HepG2 (cell line): ENCODE measurements at regions not wholly inside any gene's neighbourhood (a gene's known extent, or its start where the extent isn't known, plus 50 kb on each side); places are given as distances from the start of the nearest gene placed in this dataset.

Experiments used
- ATAC-seq: fragments of 200-7000 bp; cut with Tn5 transposase; 3 replicates; pipeline ENCODE4 v1.9.1; 2020; ENCODE audit warnings: mild to moderate bottlenecking, moderate library complexity
- BruUV-seq: library from RNA; stranded (reverse); fragments of 400-500 nt; replicated peaks from 2 replicates; lab custom pipeline; 2021; lab: Mats Ljungman, UMichigan
- CTCF ChIA-PET: fragments of 300-600 bp; formaldehyde crosslinking; extraction: SDS; loops from one replicate; lab custom pipeline; 2021; ENCODE audit warnings: low total read pairs, inconsistent platforms, low intra/inter-chr PET ratio; lab: Yijun Ruan, JAX
- POLR2A ChIA-PET: fragments of 350-600 bp; sonication (Branson Sonifier 250); formaldehyde crosslinking; loops from one replicate; lab custom pipeline; 2020; ENCODE audit warnings: antibody characterized with exemption, inconsistent platforms; lab: Yijun Ruan, JAX
- DNase-seq: peaks from one replicate; pipeline ENCODE4 v3.0.0-alpha.2; 2015; ENCODE audit warnings: low spot score
- FAIRE-seq: peaks from 3 replicates; lab custom pipeline; 2011; peaks lifted over from hg19 to GRCh38; lab: Jason Lieb, UNC
- H2AFZ ChIP-seq: one replicate; pipeline ENCODE4 v1.6.1; 2011; ENCODE audit warnings: low read length, inconsistent platforms
- H3K27ac ChIP-seq: fragments of 300-600 bp; 3 replicates; pipeline ENCODE4 v1.8.0; 2011; ENCODE audit warnings: mixed run types, mild to moderate bottlenecking, mixed read lengths, low read length, inconsistent platforms; ENCODE audit not compliant: insufficient read depth; ENCODE audit errors: extremely low read length
- H3K27me3 ChIP-seq, 2 experiments: fragments of 200-600 bp in 1 of 2; 2 replicates in 1 of 2; 3 replicates in 1 of 2; pipeline versions ENCODE4 v1.6.0 to v1.8.0; 2011; ENCODE audit warnings: low read length in 2 of 2, mild to moderate bottlenecking in 2 of 2, moderate library complexity in 2 of 2, inconsistent platforms in 1 of 2; ENCODE audit not compliant: insufficient read depth in 2 of 2, control insufficient read depth in 1 of 2
- H3K36me3 ChIP-seq, 2 experiments: fragments of 200-600 bp in 1 of 2; replicated peaks in 1 of 2; 2 replicates in 1 of 2; 3 replicates in 1 of 2; pipeline versions ENCODE4 v1.5.1 to v1.8.0; 2011; ENCODE audit warnings: low read length in 2 of 2, inconsistent platforms in 1 of 2; ENCODE audit not compliant: insufficient read depth in 2 of 2, control insufficient read depth in 1 of 2
- H3K4me1 ChIP-seq: 2 replicates; pipeline ENCODE4 v1.5.1; 2012; ENCODE audit warnings: low read length, inconsistent platforms; ENCODE audit not compliant: insufficient read depth
- H3K4me2 ChIP-seq: 2 replicates; pipeline ENCODE4 v1.6.0; 2011; ENCODE audit warnings: low read depth, low read length, inconsistent platforms
- H3K4me3 ChIP-seq, 3 experiments: fragments of 200-600 bp in 1 of 3; sonication (generic), shearing (Covaris generic) in 1 of 3; replicated peaks in 1 of 3; 2 replicates each; pipeline ENCODE4 v1.5.1; 2011 to 2016; ENCODE audit warnings: low read length in 3 of 3, inconsistent platforms in 2 of 3, low read depth in 2 of 3, mild to moderate bottlenecking in 2 of 3, control low read depth in 1 of 3, mixed read lengths in 1 of 3; ENCODE audit not compliant: insufficient read depth in 1 of 3
- H3K79me2 ChIP-seq: one replicate; pipeline ENCODE4 v1.6.1; 2011; ENCODE audit warnings: low read length, inconsistent platforms; ENCODE audit not compliant: insufficient read depth
- H3K9ac ChIP-seq: 2 replicates; pipeline ENCODE4 v1.6.0; 2011; ENCODE audit warnings: mild to moderate bottlenecking, low read depth, low read length, inconsistent platforms; ENCODE audit not compliant: insufficient read depth
- H3K9me3 ChIP-seq: 2 replicates; pipeline ENCODE4 v1.5.1; 2012; ENCODE audit warnings: mild to moderate bottlenecking, low read length
- H4K20me1 ChIP-seq: 2 replicates; pipeline ENCODE4 v1.6.0; 2011; ENCODE audit warnings: inconsistent platforms, mild to moderate bottlenecking, low read length, moderate library complexity; ENCODE audit not compliant: insufficient read depth
- ARNT ChIP-seq: fragments of 450-650 bp; IDR thresholded peaks from 2 replicates; pipeline ENCODE4 v1.6.1; 2017
- FOXO1 ChIP-seq: sonication (generic); formaldehyde crosslinking; IDR thresholded peaks from 2 replicates; pipeline ENCODE4 v1.4.0; 2020; ENCODE audit warnings: missing genetic modification reagents
- HMGXB3 ChIP-seq: sonication (generic); formaldehyde crosslinking; IDR thresholded peaks from 2 replicates; pipeline ENCODE4 v1.4.0; 2020; ENCODE audit warnings: missing genetic modification reagents, borderline replicate concordance
- HNF4G ChIP-seq, 2 experiments: sonication (generic) in 1 of 2; formaldehyde crosslinking in 1 of 2; IDR thresholded peaks; 2 replicates each; pipeline versions ENCODE4 v1.4.0 to v1.6.1; 2011 to 2020; ENCODE audit warnings: borderline replicate concordance in 2 of 2, low read depth in 2 of 2, mild to moderate bottlenecking in 2 of 2, low read length in 1 of 2, missing genetic modification reagents in 1 of 2, moderate library complexity in 1 of 2
- KAT8 ChIP-seq: IDR thresholded peaks from 2 replicates; pipeline ENCODE4 v1.6.1; 2016; ENCODE audit warnings: missing genetic modification reagents, missing compliant biosample characterization
- KDM5A ChIP-seq: fragments of 200-600 bp; sonication (generic); IDR thresholded peaks from 2 replicates; pipeline ENCODE4 v1.7.0; 2018; ENCODE audit warnings: antibody characterized with exemption, mild to moderate bottlenecking, low read length, borderline replicate concordance
- SMC3 ChIP-seq: IDR thresholded peaks from 2 replicates; pipeline ENCODE4 v1.6.1; 2011; ENCODE audit warnings: low read length, improper control_type of control experiment
- SNRNP70 ChIP-seq: fragments of 200-400 bp; formaldehyde crosslinking; IDR thresholded peaks from 2 replicates; pipeline ENCODE4 v1.6.1; 2017; ENCODE audit warnings: mild to moderate bottlenecking, low read depth, low read length, moderate library complexity
- SOX13 ChIP-seq, 3 experiments: fragments of 450-650 bp in 1 of 3; sonication (generic) in 1 of 3; formaldehyde crosslinking in 1 of 3; IDR thresholded peaks in 2 of 3; conservative IDR thresholded peaks in 1 of 3; 2 replicates each; pipeline versions ENCODE4 v1.5.0 to v1.6.1; 2016 to 2020; ENCODE audit warnings: antibody characterized with exemption in 1 of 3, mild to moderate bottlenecking in 1 of 3, missing compliant biosample characterization in 1 of 3, missing genetic modification reagents in 1 of 3, moderate library complexity in 1 of 3
- YY1 ChIP-seq: IDR thresholded peaks from 2 replicates; pipeline ENCODE4 v1.6.1; 2011; ENCODE audit warnings: low read length, low read depth, moderate library complexity, mild to moderate bottlenecking; ENCODE audit not compliant: insufficient read depth, insufficient replicate concordance
- ZNF367 ChIP-seq: sonication (generic); formaldehyde crosslinking; IDR thresholded peaks from 2 replicates; pipeline ENCODE4 v1.4.0; 2020; ENCODE audit warnings: missing genetic modification reagents, borderline replicate concordance
- ZNF644 ChIP-seq: IDR thresholded peaks from 2 replicates; pipeline ENCODE4 v1.6.1; 2016; ENCODE audit warnings: low read depth
- ZNF7 ChIP-seq: IDR thresholded peaks from 2 replicates; pipeline ENCODE4 v1.6.1; 2016; ENCODE audit warnings: missing biosample characterization, missing genetic modification reagents
- ZSCAN29 ChIP-seq: sonication (generic); formaldehyde crosslinking; conservative IDR thresholded peaks from 2 replicates; pipeline ENCODE4 v1.4.0; 2020; ENCODE audit warnings: mild to moderate bottlenecking, missing genetic modification reagents
- in situ Hi-C: cut with HindIII; loops from 2 replicates; pipeline ENCODE4 v1.10.0; 2017; ENCODE audit warnings: low pct_unique_long_range_greater_than_20kb; ENCODE audit not compliant: extremely low pct_ligation_motif_present
- intact Hi-C: fragments of 100-400 bp; cut with micrococcal nuclease; formaldehyde crosslinking; loops from one replicate; pipeline ENCODE4 v1.10.0; 2022; ENCODE audit not compliant: unreplicated experiment

- POLR2A ChIA-PET = no interaction called here
- no TSS peak for BruUV-seq
- no peak for FAIRE-seq
Measured at GRCh38 chr18:1499265-1499664, 594.6 kb downstream of the ADCYAP1 start.

More at GRCh38 chr18:1499265-1499664, 594.6 kb downstream of the ADCYAP1 start:
- DNase-seq = no peak
- no peak overlapping the region for H3K4me2 ChIP-seq
- H3K79me2 ChIP-seq = no peaks in the 10 kb centered on the region
- CTCF ChIA-PET = no interaction called here
- in situ Hi-C loops (no loop called here), intact Hi-C loops (no loop called here)
- TF ChIP-seq SOX13 (IDR thresholded peaks at IDR 0.05) (no peak), SOX13 (CRISPR knock-in tag; conservative IDR thresholded peaks at IDR 0.05 in 1 of 2, IDR thresholded peaks at IDR 0.05 in 1 of 2) (no peak), SNRNP70 (no peak), KDM5A (no peak), YY1 (no peak), KAT8 (no peak), HMGXB3 (CRISPR knock-in tag) (no peak), ZNF367 (CRISPR knock-in tag) (no peak), FOXO1 (CRISPR knock-in tag) (no peak), ZNF7 (CRISPR knock-in tag) (no peak), SMC3 (no peak), ARNT (no peak), ZNF644 (CRISPR knock-in tag) (no peak), HNF4G (IDR thresholded peaks at IDR 0.05; ENCODE audit: borderline replicate concordance, low read depth, low read length) (no peak), HNF4G (CRISPR knock-in tag; IDR thresholded peaks at IDR 0.05; ENCODE audit: borderline replicate concordance, low read depth) (no peak), ZSCAN29 (CRISPR knock-in tag) (no peak)
- H3K4me1 ChIP-seq = no peaks in the 10 kb centered on the region
- H4K20me1 ChIP-seq = no peaks in the 10 kb centered on the region
- no peak overlapping the region for H3K4me3 ChIP-seq
- H2AFZ ChIP-seq = no peak overlapping the region
- no peak overlapping the region for H3K9ac ChIP-seq
- ATAC-seq = no peak
- no peaks in the 10 kb centered on the region for H3K27me3 ChIP-seq
- H3K9me3 ChIP-seq = no peaks in the 10 kb centered on the region
- no peaks in the 10 kb centered on the region for H3K36me3 ChIP-seq
- H3K27ac ChIP-seq = no peak overlapping the region
